ENCODE measurements at regions not wholly inside any gene's neighbourhood (a gene's known extent, or its start where the extent isn't known, plus 50 kb on each side); places are given as distances from the start of the nearest gene placed in this dataset.

DNA sequence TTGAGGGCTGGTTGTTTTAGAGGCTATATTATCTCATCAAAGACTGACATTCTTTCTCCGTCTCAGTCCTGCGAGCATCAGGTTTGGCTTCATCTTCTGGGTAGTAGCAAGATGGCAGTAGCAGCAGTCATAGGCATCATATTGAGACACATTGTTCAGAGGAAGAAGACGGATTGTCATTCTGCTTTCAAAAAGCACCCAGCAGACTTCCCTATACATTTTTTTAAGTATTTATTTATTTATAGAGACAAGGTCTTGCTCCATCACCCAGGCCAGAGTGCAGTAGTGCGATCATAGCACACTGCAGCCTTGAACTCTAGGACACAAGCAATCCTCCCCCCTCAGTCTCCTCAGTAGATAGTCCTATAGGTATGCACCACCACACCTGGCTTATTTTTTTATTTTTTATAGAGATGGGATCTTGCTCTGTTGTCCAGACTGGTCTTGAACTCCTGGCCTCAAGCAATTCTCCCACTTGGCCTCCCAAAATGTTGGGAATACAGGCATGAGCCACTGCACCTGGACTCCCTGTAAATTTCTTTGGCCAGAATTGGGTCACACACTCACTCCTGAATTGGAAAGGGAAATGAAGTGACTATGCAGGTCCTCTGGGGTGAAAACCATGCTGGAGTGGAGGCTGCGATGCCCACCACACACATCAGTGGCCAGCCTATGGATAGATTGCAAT lies 125.4 kb downstream of the SLC38A6 start:
- no peak for DNase-seq

- no peak for DNase-seq
Observed at GRCh38 chr14:61104358-61104757, 123.3 kb downstream of the SLC38A6 start.

DNA sequence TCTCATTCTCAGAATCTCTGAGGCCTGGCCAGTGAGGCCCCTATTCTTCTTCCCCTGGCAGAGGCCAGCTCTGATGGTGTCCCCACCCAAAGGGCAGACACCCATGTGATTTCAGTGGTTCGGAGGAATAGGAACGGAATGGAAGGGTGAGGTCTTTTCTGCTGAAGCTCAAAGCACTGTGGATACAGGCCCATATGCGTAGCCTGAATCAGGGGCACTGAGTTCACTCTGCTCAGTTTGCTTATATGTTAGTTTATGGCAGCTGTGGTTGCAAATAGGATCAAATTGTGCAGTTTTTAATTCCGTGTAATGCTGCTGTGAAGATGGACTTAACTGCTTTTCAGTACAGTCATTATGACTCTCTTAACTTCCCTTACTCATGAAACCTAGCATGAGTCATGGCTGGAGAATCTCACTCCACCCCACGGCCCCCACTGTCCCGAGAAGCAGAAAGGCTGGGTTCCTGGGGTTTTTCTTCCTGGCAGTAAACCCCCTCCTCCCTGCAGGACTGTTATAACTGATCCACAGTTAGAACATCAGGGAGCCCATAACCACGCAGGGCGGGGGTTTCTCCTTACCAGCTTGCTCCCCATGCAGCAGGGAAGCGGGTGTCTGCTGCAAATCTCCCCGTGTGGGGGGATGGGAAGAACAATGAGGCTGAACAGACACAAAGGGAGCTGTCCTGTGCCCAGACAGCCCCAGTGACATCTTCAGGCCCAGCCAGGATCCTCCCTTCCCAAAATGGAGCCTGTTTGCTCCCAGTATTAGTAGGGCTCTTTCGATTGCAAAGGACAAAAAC lies 122.7 kb downstream of the SLC38A6 start:
- DNase-seq: no peak

DNA sequence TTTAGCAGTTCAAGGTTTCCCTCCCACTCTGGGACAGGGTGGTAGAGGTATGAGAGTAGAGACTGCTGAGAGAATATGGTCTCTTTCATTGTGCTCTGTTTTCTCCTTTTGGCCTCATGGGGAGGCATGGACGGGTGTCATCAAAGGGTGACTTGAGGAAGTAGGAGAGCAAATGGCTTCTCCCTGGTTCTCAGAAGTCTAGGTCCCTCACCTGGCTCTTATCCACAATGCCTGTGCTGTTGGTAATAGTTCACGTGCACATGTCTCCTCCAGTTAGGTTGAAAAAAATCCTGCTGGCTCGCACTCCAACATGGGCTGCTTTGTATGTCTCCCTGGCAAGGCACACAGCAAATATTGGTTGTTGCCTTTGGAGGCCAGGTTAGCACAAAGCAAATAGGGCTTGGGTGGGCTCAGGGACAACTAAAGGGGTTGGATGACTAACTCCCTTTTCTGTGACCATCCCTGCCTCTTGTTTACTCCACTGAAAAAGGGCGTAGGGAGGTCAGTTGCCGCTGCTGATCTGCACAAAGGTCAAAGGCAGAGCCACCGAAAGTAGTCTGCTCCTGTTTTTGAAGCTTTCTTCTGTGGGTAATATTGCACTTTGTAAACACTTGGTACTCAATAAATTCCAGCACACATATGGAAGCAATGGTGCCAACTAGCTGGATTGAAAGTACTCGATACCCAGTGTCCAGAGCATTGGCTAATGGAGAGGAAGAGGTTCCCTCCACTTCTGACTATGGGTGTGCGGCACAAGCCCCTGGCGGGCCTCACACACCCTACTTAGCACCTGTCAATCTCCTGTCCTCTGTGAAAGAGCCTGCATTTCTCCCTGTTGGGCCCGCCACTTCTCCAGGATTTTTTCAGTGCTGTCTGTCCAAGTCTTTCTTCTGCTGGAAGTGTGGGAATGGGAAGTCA lies 121.8 kb downstream of the SLC38A6 start:
- DNase-seq: no peak

Data from NCI-H1436 treated with DMSO at 0.1 percent for 48 hours (cell line).